HepG2 (cell line): ENCODE measurements at regions not wholly inside any gene's neighbourhood (a gene's known extent, or its start where the extent isn't known, plus 50 kb on each side); places are given as distances from the start of the nearest gene placed in this dataset.

Experiments
- ATAC-seq: fragments of 200-7000 bp; cut with Tn5 transposase; 3 replicates; pipeline ENCODE4 v1.9.1; 2020; ENCODE audit warnings: mild to moderate bottlenecking, moderate library complexity
- BruUV-seq: library from RNA; stranded (reverse); fragments of 400-500 nt; replicated peaks from 2 replicates; lab custom pipeline; 2021; lab: Mats Ljungman, UMichigan
- CTCF ChIA-PET: fragments of 300-600 bp; formaldehyde crosslinking; extraction: SDS; loops from one replicate; lab custom pipeline; 2021; ENCODE audit warnings: low total read pairs, inconsistent platforms, low intra/inter-chr PET ratio; lab: Yijun Ruan, JAX
- POLR2A ChIA-PET: fragments of 350-600 bp; sonication (Branson Sonifier 250); formaldehyde crosslinking; loops from one replicate; lab custom pipeline; 2020; ENCODE audit warnings: antibody characterized with exemption, inconsistent platforms; lab: Yijun Ruan, JAX
- DNase-seq: peaks from one replicate; pipeline ENCODE4 v3.0.0-alpha.2; 2015; ENCODE audit warnings: low spot score
- FAIRE-seq: peaks from 3 replicates; lab custom pipeline; 2011; peaks lifted over from hg19 to GRCh38; lab: Jason Lieb, UNC
- H2AFZ ChIP-seq: one replicate; pipeline ENCODE4 v1.6.1; 2011; ENCODE audit warnings: low read length, inconsistent platforms
- H3K27ac ChIP-seq: fragments of 300-600 bp; 3 replicates; pipeline ENCODE4 v1.8.0; 2011; ENCODE audit warnings: mixed run types, mild to moderate bottlenecking, mixed read lengths, low read length, inconsistent platforms; ENCODE audit not compliant: insufficient read depth; ENCODE audit errors: extremely low read length
- H3K27me3 ChIP-seq, 2 experiments: fragments of 200-600 bp in 1 of 2; 2 replicates in 1 of 2; 3 replicates in 1 of 2; pipeline versions ENCODE4 v1.6.0 to v1.8.0; 2011; ENCODE audit warnings: low read length in 2 of 2, mild to moderate bottlenecking in 2 of 2, moderate library complexity in 2 of 2, inconsistent platforms in 1 of 2; ENCODE audit not compliant: insufficient read depth in 2 of 2, control insufficient read depth in 1 of 2
- H3K36me3 ChIP-seq, 2 experiments: fragments of 200-600 bp in 1 of 2; replicated peaks in 1 of 2; 2 replicates in 1 of 2; 3 replicates in 1 of 2; pipeline versions ENCODE4 v1.5.1 to v1.8.0; 2011; ENCODE audit warnings: low read length in 2 of 2, inconsistent platforms in 1 of 2; ENCODE audit not compliant: insufficient read depth in 2 of 2, control insufficient read depth in 1 of 2
- H3K4me1 ChIP-seq: 2 replicates; pipeline ENCODE4 v1.5.1; 2012; ENCODE audit warnings: low read length, inconsistent platforms; ENCODE audit not compliant: insufficient read depth
- H3K4me2 ChIP-seq: 2 replicates; pipeline ENCODE4 v1.6.0; 2011; ENCODE audit warnings: low read depth, low read length, inconsistent platforms
- H3K4me3 ChIP-seq, 3 experiments: fragments of 200-600 bp in 1 of 3; sonication (generic), shearing (Covaris generic) in 1 of 3; replicated peaks in 1 of 3; 2 replicates each; pipeline ENCODE4 v1.5.1; 2011 to 2016; ENCODE audit warnings: low read length in 3 of 3, inconsistent platforms in 2 of 3, low read depth in 2 of 3, mild to moderate bottlenecking in 2 of 3, control low read depth in 1 of 3, mixed read lengths in 1 of 3; ENCODE audit not compliant: insufficient read depth in 1 of 3
- H3K79me2 ChIP-seq: one replicate; pipeline ENCODE4 v1.6.1; 2011; ENCODE audit warnings: low read length, inconsistent platforms; ENCODE audit not compliant: insufficient read depth
- H3K9ac ChIP-seq: 2 replicates; pipeline ENCODE4 v1.6.0; 2011; ENCODE audit warnings: mild to moderate bottlenecking, low read depth, low read length, inconsistent platforms; ENCODE audit not compliant: insufficient read depth
- H3K9me3 ChIP-seq: 2 replicates; pipeline ENCODE4 v1.5.1; 2012; ENCODE audit warnings: mild to moderate bottlenecking, low read length
- H4K20me1 ChIP-seq: 2 replicates; pipeline ENCODE4 v1.6.0; 2011; ENCODE audit warnings: inconsistent platforms, mild to moderate bottlenecking, low read length, moderate library complexity; ENCODE audit not compliant: insufficient read depth
- IRF1 ChIP-seq: sonication (generic); formaldehyde crosslinking; IDR thresholded peaks from 2 replicates; pipeline ENCODE4 v1.4.0; 2020; ENCODE audit warnings: low read depth, mild to moderate bottlenecking, missing genetic modification reagents
- KAT2B ChIP-seq: fragments of 150-350 bp; IDR thresholded peaks from 2 replicates; pipeline ENCODE4 v1.6.1; 2014; ENCODE audit warnings: low read depth, low read length, borderline replicate concordance
- REXO4 ChIP-seq: sonication (generic); formaldehyde crosslinking; IDR thresholded peaks from 2 replicates; pipeline ENCODE4 v1.8.0; 2022; ENCODE audit warnings: missing genetic modification reagents, mild to moderate bottlenecking, borderline replicate concordance
- TCF7L2 ChIP-seq: IDR thresholded peaks from 2 replicates; pipeline ENCODE4 v1.6.1; 2011; ENCODE audit warnings: mild to moderate bottlenecking, low read depth, low read length, moderate library complexity
- WIZ ChIP-seq: sonication (generic); formaldehyde crosslinking; IDR thresholded peaks from 2 replicates; pipeline ENCODE4 v1.5.1; 2020; ENCODE audit warnings: mild to moderate bottlenecking, missing genetic modification reagents
- ZBTB38 ChIP-seq: sonication (generic); formaldehyde crosslinking; IDR thresholded peaks from 2 replicates; pipeline ENCODE4 v1.5.1; 2020; ENCODE audit warnings: mild to moderate bottlenecking, missing genetic modification reagents
- ZNF224 ChIP-seq: sonication (generic); formaldehyde crosslinking; IDR thresholded peaks from 2 replicates; pipeline ENCODE4 v1.5.0; 2020; ENCODE audit warnings: mild to moderate bottlenecking, missing genetic modification reagents
- ZNF430 ChIP-seq: sonication (generic); formaldehyde crosslinking; IDR thresholded peaks from 2 replicates; pipeline ENCODE4 v1.9.0; 2021; ENCODE audit warnings: mild to moderate bottlenecking, missing genetic modification reagents
- ZNF432 ChIP-seq: sonication (generic); formaldehyde crosslinking; IDR thresholded peaks from 2 replicates; pipeline ENCODE4 v1.5.0; 2020; ENCODE audit warnings: missing genetic modification reagents, mild to moderate bottlenecking, borderline replicate concordance
- ZNF550 ChIP-seq: sonication (generic); formaldehyde crosslinking; IDR thresholded peaks from 2 replicates; pipeline ENCODE4 v1.4.0; 2020; ENCODE audit warnings: mild to moderate bottlenecking, missing genetic modification reagents, borderline replicate concordance
- ZNF660 ChIP-seq: sonication (generic); formaldehyde crosslinking; IDR thresholded peaks from 2 replicates; pipeline ENCODE4 v1.5.1; 2020; ENCODE audit warnings: mild to moderate bottlenecking, low read depth, missing genetic modification reagents, borderline replicate concordance
- WGBS: methylation state at CpG from one replicate; pipeline ENCODE4 v1.1.6; 2017; ENCODE audit warnings: low lambda C conversion rate; 5-methylcytosine and 5-hydroxymethylcytosine counted together
- in situ Hi-C: cut with HindIII; loops from 2 replicates; pipeline ENCODE4 v1.10.0; 2017; ENCODE audit warnings: low pct_unique_long_range_greater_than_20kb; ENCODE audit not compliant: extremely low pct_ligation_motif_present
- intact Hi-C: fragments of 100-400 bp; cut with micrococcal nuclease; formaldehyde crosslinking; loops from one replicate; pipeline ENCODE4 v1.10.0; 2022; ENCODE audit not compliant: unreplicated experiment

GRCh38 chr10:130941886-130942285 is 369.6 kb downstream of the TCERG1L start:
- Histone ChIP-seq H3K9ac (no peak overlapping the region), H3K36me3 (no peaks in the 10 kb centered on the region), H3K4me2 (no peak overlapping the region), H3K4me1 (no peaks in the 10 kb centered on the region), H4K20me1 (no peaks in the 10 kb centered on the region), H3K27ac (no peak overlapping the region), H3K27me3 (peaks cover 2 to 12% of the 10 kb centered on the region in 2 experiments; a peak in 2 of 5 replicates), H3K9me3 (no peaks in the 10 kb centered on the region), H3K4me3 (no peak overlapping the region), H3K79me2 (no peaks in the 10 kb centered on the region), H2AFZ (no peak overlapping the region)
- intact Hi-C loops (no loop called here), in situ Hi-C loops (no loop called here)
- ATAC-seq (no peak), FAIRE-seq (no peak), DNase-seq (no peak)
- POLR2A ChIA-PET, result no interaction called here
- WGBS, result 2% methylated on average over 6 of the region's 10 CpGs
- no peak for TF ChIP-seq ZNF550 (CRISPR knock-in tag)
- TF ChIP-seq WIZ (CRISPR knock-in tag), result no peak
- TF ChIP-seq KAT2B, result no peak
- no peak for TF ChIP-seq ZNF660
- TF ChIP-seq ZBTB38 (CRISPR knock-in tag), result no peak
- CTCF ChIA-PET, result no interaction called here
- BruUV-seq, result no TSS peak

DNA sequence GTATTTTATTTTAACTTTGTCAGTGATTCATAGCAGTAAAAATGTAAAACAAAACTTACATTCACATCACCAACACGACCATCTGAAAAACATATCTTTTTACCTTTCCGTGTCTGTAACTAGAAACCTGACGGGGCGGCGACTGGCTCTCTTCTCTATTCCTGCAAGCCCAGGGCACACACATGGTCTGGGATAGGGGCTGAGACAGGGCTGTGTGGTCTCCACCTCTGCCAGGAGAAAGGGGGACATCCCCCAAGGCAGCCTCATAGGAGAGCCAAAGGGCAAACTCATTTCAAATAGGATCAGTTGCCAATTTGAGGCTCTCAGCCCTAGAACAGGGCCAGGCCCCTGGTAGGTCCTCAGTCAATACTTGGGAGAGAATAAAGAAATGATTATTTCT is 359.4 kb downstream of the TCERG1L start:
- H4K20me1 ChIP-seq, result no peaks in the 10 kb centered on the region
- ATAC-seq (no peak), DNase-seq (no peak), FAIRE-seq (no peak)
- H3K9me3 ChIP-seq, result no peaks in the 10 kb centered on the region
- no TSS peak for BruUV-seq
- H3K79me2 ChIP-seq, result no peaks in the 10 kb centered on the region
- H3K4me3 ChIP-seq, result no peak overlapping the region
- 41% methylated on average over 5 of the region's 5 CpGs for WGBS
- ChIA-PET CTCF (no interaction called here), POLR2A (no interaction called here)
- in situ Hi-C loops (no loop called here), intact Hi-C loops (no loop called here)
- no peak overlapping the region for H3K9ac ChIP-seq
- H3K4me1 ChIP-seq, result no peaks in the 10 kb centered on the region
- no peak overlapping the region for H3K27ac ChIP-seq
- H2AFZ ChIP-seq, result no peak overlapping the region
- no peak overlapping the region for H3K4me2 ChIP-seq
- no peaks in the 10 kb centered on the region for H3K36me3 ChIP-seq
- peaks cover 0 to 17% of the 10 kb centered on the region in 2 experiments; a peak in 2 of 5 replicates for H3K27me3 ChIP-seq
- TF ChIP-seq ZNF224 (no peak), TCF7L2 (no peak), ZNF430 (CRISPR knock-in tag) (no peak), ZNF432 (CRISPR knock-in tag) (no peak), IRF1 (CRISPR knock-in tag) (no peak), REXO4 (no peak)
- TF ChIP-seq, all 625 proteins: peak for 0
